ENCODE measurements at regions not wholly inside any gene's neighbourhood (a gene's known extent, or its start where the extent isn't known, plus 50 kb on each side); places are given as distances from the start of the nearest gene placed in this dataset.
"Not testable (repeated sequence)": the region's sequence is repeated elsewhere in the genome, so short reads cannot be mapped to it uniquely, and the experiment has no call there.

DNA sequence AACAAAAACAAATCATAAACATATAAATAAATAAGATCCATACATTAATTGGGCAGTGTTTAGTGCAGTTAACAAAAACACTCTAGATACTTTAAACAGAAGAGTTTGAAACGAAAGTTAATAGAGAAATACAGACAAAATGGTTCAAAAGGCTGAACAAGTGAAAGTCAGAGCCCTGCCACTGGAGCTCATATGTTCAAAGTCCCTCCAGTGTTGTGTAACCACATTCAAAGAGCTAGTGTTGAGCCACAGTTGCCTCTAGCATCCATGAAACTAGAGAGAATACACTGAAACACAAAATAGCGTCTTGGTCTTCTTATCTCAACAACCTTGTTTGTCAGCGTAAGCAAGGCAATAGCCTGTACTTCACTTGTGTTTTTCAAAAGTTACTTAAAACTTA, 1309.8 kb upstream of the NRXN1 start:
- no peak for DNase-seq (ENCODE audit: low read depth in 4 of 4, low spot score in 1 of 4)

DNA sequence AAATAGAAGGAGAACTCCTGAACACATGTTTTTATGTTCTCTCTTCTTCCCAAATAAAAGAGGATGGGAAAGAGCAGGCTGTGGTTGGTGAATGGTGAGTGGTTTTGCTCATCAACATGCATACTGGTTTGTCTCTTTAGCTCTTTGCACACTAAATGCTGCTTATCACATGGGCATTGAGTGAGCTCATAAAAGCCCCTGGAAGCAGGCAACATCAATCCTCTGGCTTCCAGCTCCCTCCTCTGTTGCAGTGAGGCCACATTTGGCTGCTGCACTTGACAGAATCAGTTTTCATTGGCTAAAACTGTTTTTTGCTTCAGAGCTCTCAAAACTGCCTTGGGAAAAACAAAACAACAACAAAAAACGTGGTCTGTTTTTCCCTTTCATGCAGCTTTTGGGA, 1308.2 kb upstream of the NRXN1 start:
- DNase-seq (ENCODE audit: low read depth in 4 of 4, low spot score in 1 of 4), result no peak

DNA sequence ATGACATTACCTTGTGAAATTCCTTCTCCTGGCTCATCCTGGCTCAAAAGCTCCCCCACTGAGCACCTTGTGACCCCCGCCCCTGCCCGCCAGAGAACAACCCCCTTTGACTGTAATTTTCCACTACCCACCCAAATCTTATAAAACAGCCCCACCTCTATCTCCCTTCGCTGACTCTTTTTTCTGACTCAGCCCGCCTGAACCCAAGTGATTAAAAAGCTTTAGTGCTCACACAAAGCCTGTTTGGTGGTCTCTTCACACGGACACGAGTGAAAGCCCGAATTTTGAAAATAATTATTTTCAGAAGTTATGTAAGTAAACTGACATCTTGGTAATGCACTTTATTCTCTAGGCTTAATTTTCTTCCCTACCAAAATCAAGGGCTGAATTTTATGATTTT, 1305.9 kb upstream of the NRXN1 start:
- DNase-seq (ENCODE audit: low read depth in 4 of 4, low spot score in 1 of 4), result not testable (repeated sequence)

DNA sequence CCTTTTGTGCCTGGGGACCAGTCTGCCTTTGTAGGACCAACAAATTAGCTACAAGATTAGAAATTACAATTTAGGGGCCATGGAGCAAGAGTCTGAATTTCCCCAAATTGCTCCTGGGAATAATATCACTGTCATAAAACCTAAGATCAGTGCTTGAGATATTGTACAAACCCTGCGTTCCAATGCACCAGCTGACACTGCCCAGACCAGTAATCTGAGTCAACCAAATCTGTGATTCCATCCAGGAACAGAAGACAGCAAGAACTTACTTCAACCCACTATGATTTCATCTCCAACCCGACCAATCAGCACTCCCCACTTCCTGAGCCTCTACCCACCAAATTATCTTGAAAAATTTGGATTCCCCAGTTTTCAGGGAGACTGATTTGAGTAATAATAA, 1305.0 kb upstream of the NRXN1 start:
- DNase-seq (ENCODE audit: low read depth in 4 of 4, low spot score in 1 of 4), result no peak

DNA sequence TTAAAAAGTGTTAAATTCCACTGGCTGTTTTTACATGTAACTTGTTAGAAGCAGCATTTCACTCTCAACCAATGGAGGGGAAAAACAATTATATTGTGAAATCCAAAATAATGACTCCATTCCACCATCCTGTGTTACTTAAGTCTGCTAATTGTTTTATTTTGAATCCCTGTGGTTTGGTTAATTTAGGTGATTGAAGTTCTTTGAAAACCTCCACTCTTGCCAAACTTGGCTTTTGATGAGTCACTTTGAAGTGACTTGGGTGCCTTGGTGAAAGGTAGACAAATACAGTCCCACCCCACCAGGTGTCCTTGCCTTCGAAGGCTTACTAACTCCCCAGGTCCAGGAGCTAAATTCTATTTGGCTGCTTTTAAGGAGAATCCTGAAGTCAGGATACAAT, 1303.8 kb upstream of the NRXN1 start:
- DNase-seq (ENCODE audit: low read depth in 4 of 4, low spot score in 1 of 4), result no peak

DNA sequence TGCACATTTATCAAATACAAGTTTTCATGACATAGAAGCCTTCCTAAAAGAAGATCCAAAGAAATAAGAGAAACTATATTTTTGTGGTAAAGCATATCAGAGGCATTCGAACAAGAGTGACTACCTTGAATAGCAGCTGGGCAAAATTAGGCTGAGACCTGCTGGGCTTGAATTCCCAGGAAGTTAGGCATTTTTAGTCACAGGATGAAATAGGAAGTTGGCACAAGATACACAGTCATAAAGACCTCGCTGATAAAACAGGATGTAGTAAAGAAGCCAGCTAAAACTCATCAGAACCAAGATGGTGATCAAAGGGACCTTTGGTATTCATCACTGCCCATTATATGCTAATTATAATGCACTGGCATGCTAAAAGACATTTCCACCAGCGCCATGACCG, 1302.3 kb upstream of the NRXN1 start:
- DNase-seq (ENCODE audit: low read depth in 4 of 4, low spot score in 1 of 4), result no peak

DNA sequence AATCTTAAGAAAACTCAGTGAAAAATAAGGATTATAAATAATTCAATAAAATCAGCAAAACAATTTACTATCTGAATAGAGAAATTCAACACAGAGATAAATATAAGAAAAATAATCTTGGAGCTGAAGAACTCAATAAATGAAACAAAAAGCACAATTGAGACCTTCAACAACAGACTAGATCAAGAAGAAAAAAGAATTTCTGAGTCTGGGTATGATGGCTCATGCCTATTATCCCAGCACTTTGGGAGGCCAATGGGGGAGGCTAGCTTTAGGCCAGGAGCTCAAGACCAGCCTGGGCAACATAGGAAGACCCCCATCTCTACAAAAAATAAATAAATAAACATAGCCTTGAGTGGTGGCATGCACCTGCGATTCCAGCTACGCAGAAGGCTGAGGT, 1295.7 kb upstream of the NRXN1 start:
- no peak for DNase-seq (ENCODE audit: low read depth in 4 of 4, low spot score in 1 of 4)

DNA sequence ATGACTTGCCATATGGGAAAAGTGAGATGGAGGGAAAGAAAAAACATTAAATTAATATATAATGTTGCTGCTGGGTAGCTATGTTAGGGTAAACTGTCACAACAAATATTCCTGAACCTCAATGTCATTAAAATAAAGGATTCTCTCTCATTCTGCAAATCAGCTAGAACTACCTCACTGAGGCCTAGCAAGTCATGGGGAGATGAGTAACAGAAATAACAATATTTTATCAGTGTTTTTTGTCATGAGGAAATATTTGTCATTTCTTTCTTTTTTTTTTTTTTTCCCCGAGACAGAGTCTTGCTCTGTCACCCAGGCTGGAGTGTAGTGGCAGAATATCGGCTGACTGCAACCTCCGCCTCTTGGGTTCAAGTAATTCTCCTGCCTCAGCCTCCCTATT, 1282.3 kb upstream of the NRXN1 start:
- DNase-seq (ENCODE audit: low read depth in 4 of 4, low spot score in 1 of 4), result no peak

DNA sequence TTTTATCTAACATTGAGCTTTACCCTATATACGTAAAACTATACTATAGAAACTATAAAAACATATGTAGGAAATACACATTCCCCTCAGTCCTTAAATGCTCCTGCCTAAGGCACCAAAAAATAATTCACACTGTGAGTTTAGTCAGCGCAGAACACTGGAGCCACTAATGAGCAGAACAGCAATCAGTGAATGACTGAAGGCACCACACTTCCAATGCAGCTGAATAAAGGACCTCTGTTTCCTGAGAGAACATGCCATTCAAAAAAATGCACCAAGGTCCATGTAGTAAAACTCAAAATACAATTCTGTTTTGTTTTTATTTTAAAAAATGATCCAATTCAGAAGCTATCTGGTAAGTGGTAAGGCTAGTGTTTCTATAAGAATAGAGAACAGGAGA, 1280.6 kb upstream of the NRXN1 start:
- no peak for DNase-seq (ENCODE audit: low read depth in 4 of 4, low spot score in 1 of 4)

DNA sequence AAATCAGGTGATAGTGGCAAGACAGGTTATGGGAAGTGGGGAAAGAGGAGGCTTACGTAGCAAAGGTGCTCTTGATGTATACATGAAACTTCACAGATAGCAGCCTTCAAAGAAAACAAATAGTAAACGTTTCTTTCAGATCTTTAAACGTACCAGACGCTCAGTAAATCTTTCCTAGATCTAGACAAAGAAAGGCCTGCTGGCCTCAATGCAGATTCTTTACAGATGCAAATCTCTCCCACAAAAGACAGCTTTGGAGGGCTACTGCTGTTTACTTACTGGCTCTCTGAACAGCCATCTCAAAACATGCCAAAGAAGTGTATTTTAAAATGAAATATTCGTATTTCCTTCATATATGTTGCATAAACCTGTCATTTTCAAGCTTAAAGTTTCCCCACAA, 1279.9 kb upstream of the NRXN1 start:
- DNase-seq (ENCODE audit: low read depth in 4 of 4, low spot score in 1 of 4), result no peak

DNA sequence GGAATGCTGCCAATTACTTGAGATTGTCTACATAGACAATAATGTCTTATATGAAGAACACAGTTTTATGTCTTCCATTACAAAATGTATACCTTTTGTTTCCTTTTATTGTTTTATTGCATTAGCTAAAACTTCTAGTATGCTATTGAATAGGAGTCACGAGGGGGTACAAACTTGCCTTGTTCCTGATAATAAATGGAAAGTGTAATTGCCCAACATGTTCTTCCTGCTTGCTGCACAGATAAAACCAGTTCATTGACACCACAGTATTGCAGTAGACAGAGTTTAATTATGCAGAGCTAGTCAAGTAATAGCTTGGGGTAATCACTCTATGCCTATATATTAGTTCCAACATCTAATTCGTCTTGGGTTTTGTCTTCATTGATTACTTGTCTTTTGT, 1276.2 kb upstream of the NRXN1 start:
- no peak for DNase-seq (ENCODE audit: low read depth in 4 of 4, low spot score in 1 of 4)

DNA sequence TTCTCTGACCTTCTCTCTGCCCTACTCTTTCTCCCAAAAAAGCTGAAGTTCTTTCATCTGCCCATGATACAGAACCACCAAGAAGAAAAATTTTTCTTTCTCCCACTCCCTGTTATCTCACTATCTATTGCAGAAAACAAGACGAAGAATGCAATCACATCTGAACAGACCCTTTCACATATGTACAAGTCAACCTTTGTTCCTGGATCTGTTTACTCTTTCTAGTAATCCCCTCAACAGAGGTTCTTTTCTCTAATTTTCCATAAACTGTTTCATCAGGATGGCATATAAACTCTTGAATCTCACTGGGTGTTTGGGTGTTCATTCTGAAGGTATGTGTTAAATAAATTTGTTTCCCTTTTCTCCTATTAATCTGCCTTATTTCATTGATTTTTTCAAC, 1262.7 kb upstream of the NRXN1 start:
- no peak for DNase-seq (ENCODE audit: low read depth in 4 of 4, low spot score in 1 of 4)

DNA sequence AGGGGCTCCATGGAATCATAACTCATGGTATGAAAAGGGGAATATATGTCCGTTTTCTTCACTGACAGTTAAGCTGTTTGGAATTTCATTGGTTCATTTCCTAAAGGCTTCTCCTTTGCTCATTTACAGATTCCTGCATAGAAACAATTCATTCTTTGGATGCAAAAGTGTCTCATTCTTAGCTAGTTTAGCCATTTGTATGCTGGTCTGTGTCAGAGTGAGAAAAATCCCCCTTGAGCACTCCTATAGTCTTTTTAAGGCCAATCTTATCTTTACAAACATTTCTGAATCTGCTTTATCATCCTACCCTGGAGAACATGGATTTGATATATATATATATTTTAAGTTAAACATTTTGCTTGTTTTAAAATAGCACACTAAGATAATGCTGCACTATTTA, 1260.9 kb upstream of the NRXN1 start:
- no peak for DNase-seq (ENCODE audit: low read depth in 4 of 4, low spot score in 1 of 4)

DNA sequence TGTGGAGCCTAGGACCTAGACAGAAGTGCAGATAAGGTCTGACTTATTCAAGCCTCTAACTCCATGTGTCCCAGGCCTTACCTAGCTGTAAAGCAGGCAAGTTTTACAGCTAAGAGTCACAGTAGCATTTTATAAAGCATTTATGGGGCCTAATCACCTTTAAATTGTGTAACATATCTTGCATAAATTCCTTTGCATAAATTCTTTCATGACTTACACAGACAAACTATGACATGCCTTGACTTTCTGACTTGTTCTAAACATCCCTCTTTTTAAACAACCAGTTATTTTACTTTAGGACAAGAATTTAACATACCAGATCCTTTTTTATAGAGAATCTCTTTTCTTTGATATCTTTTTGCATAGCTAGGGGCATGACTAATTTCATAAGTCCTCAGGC, 1257.8 kb upstream of the NRXN1 start:
- no peak for DNase-seq (ENCODE audit: low read depth in 4 of 4, low spot score in 1 of 4)

DNA sequence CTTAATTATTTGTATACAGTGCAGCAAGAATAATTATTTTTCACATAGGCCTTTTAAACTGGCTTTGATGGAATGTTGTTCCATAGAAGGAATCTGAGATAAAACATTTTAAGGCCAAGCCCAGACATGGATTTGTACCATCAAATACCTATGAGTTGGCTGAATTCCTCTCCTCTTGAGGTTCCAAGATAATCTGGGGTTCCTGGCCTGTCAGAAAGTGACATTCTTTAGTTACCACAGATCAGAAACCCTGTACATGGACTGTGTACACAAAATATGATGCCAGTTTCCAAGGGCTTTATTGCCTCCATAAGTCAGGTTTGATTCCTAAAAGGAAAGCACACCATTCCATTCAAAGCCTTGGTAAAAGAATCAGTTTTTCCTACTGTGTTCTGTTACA, 1256.7 kb upstream of the NRXN1 start:
- DNase-seq (ENCODE audit: low read depth in 4 of 4, low spot score in 1 of 4), result no peak

DNA sequence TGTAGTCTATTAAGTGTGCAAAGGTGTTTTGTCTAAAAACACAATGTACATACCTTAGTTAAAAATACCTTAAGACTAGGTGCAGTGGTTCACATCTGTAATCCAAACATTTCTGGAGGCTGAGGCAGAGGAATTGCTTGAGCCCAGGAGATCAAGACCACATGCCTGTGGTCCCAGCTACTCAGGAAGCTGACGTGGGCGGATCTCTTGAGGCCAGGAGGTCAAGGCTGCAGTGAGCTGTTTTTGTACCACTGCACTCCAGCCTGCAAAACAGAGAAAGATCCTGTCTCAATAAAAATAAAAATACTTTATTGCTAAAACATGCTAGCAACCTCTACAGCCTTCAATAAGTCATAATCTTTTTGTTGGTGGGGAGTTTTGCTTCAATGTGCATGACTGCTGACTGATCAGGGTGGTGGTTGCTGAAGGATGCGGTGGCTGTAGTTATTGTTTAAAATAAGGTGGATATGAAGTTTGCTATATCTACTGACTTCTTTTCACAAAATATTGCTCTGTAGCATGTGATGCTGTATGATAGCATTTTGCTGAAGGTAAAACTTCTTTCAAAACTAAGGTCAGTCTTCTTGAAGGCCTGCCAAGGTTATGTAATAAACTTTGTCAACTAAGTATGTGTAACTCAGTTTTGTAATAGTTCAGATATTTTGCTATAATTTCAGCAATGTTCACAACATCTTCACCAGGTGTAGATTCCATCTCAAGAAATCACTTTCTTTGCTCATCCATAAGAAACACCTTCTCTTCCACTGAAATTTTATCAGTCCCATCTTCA, 1238.0 kb upstream of the NRXN1 start:
- DNase-seq (ENCODE audit: low read depth in 4 of 4, low spot score in 1 of 4), result no peak

DNA sequence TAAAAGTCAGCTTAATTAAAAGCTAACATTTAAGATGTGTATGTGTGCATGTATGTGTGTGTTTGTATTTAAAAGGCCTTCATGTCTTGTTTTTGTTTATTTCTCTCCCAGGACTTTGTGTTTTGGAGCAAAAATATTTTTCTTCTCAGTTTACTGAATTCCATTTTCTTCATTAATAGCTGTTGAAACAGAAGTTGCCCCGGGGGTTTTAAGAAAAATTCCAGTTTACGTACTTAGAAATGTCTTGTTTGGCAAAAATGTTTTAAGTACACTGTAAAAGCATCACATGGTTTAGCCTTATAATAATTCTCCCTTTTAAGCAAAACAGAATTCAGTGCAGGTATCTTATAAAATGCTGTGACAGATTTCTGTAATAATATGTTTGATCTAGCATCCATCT, 1233.0 kb upstream of the NRXN1 start:
- no peak for DNase-seq (ENCODE audit: low read depth in 4 of 4, low spot score in 1 of 4)

DNA sequence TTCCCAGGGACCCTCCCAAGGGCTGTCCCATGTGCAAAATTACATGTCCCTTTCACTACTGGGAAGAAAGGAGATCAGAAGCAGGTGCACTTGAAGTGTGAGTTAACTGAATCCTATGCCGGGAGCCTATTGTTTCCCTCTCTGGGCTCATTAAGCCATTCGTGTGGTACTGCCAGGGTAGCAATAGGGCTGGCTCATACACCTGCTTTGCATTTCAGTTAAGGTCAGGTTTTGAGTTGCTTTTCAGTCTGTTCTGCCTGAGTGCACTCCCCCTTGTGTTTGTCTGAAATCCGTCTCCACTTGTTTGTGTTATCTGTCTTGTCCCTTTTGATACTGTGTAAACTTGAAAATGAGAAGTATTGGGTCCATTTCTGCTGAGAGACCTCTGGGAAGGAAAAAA, 1232.6 kb upstream of the NRXN1 start:
- DNase-seq (ENCODE audit: low read depth in 4 of 4, low spot score in 1 of 4), result no peak

DNA sequence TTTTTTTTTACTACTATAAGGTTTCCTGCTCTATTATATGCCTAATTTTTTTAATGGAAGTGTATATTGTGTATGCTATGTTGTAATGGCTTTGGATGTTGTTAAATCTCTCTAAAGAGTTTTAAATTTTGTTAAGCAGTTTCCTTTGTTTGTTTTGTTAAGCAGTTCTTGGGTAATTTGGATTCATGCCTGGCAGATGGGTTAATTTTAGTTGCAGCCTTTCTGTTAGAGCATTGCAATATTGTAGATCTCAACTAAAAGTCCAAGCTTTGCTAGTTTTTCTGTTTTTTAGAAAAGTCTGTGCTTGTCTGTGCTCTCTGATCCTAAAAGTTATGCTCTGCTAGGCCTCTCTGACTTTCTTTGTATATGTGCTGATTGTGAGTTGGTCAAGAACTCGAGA, 1229.0 kb upstream of the NRXN1 start:
- no peak for DNase-seq (ENCODE audit: low read depth in 4 of 4, low spot score in 1 of 4)

DNA sequence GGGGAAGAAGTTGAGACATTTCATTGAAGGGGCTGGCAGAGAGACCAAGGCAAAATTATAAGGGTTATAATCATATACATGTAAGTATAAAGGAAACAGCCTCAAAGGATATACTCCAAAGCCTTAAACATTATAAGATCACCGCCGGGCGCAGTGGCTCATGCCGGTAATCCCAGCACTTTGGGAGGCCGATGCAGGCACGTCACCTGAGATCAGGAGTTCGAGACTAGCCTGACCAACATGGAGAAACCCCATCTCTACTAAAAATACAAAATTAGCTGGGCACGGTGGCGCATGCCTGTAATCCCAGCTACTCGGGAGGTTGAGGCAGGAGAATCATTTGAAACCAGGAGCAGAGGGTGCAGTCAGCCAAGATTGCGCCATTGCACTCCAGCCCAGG, 1227.0 kb upstream of the NRXN1 start:
- DNase-seq (ENCODE audit: low read depth in 4 of 4, low spot score in 1 of 4), result not testable (repeated sequence)

DNA sequence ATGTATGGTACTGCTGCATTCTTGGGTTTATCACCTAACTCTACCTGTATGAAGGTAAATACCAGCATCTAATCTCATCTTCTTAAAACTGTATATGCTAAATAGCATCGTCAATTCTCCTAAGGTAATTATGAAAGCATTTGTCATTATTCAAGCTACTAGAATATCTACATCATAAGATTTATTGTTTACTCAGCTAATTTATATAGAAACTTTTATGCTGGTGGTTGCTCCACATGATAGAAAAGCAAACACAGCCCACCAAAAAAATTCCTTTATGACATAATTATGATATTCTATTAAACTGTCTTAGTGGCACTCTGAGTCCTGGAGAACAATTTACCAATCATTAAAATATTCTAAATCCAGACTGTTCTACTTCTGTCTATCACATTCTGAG, 1226.1 kb upstream of the NRXN1 start:
- DNase-seq (ENCODE audit: low read depth in 4 of 4, low spot score in 1 of 4), result no peak

DNA sequence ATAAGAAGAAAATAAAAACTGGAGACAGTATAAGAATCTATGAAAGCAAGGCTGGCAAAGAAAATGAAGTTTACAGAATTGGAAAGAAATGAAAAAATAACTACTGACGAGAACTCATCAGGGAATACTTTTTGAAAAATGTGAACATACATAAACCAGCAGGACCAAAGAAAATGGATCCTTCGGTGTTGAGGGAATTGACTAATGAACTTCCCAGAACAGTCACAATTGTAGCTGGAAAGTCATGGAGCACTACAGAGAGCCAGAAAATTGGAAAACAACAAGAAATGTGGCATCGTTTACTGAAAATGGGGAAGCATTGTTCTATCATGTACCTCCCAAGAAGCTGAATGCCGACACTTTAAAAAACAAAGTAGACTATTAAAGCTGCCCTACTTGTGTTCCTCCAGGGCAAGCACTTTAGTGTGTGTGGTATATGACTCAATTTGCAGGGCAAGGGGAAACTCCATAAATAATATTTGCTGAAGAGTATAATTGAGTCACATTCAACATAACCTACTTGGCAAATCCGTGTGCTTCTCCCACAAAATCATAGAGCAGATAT, 1221.6 kb upstream of the NRXN1 start:
- DNase-seq (ENCODE audit: low read depth in 4 of 4, low spot score in 1 of 4), result no peak

DNA sequence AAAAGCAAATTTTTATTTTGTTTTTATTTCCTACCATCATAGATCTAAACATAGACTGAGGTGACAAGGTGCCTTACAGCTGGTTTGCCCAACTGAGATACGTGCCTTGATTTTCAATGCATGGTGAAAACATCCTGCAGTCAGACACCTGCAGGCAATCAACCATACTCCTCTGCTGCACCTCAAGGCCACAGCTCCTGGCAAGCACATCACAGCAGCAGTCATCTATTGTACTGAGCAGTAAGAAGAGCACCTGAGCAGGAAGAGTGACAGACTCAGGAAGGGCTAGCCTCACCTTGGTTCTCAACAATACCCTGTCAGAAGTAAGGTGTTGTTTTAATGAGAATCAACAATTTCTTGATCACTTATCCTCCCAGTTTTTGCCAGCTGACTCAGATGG, 1206.8 kb upstream of the NRXN1 start:
- DNase-seq (ENCODE audit: low read depth in 4 of 4, low spot score in 1 of 4), result no peak

All from stimulated activated CD4-positive, alpha-beta T cell treated with anti-CD3 and anti-CD28 coated beads, Interleukin-1b, Interleukin-23, amount 100 ng/mL, for 24 hours (primary cell).